Fibroblast of peridontal ligament (primary cell): ENCODE measurements at regions not wholly inside any gene's neighbourhood (a gene's known extent, or its start where the extent isn't known, plus 50 kb on each side); places are given as distances from the start of the nearest gene placed in this dataset.
A peak's percentile ranks its signal among the peaks of the same experiment; 100 is the strongest.
"Not testable (repeated sequence)": the region's sequence is repeated elsewhere in the genome, so short reads cannot be mapped to it uniquely, and the experiment has no call there.

ENCODE experiments used
- DNase-seq: peaks from one replicate; pipeline ENCODE4 v3.0.0-alpha.2; 2010; ENCODE audit errors: extremely low read depth

DNA sequence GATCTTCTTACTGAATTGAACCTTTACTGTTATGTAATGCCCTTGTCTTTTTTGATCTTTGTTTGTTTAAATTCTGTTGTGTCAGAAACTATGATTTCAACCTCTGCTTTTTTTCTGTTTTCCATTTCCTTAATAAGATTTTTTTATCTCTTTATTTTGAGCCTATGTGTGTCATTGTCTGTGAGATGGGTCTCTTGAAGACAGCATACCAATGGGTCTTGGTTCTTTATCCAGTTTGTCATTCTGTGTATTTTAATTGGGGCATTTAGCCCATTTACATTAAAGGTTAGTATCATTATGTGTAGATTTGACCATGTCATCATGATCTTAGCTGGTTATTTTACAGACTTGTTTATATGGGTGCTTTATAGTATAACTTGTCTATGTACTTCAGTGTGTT, 1803.3 kb downstream of the SLITRK5 start:
- DNase-seq, result no peak

- DNase-seq, result no peak
Observed at GRCh38 chr13:89486065-89486464, 1814.9 kb downstream of the SLITRK5 start.

DNA sequence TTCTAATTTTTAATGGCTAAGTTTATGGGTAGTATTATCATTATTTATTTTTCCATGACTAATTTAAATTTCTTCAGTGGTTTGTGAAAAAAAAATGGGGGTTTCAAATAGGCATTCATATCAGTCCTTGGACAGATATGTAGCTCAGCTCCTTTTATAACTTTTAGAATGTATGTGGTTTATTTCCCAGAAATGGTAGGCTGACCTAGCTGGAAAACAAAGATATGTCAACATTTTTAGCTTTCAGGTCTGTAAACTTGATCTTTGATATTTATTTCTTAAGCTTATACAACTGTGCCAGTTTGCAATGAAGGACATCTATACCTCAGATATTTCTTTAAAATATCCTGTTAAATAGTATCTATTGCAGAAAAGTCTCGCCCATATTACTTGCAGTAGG, 1815.5 kb downstream of the SLITRK5 start:
- DNase-seq, result no peak

GRCh38 chr13:89490661-89491060, 1819.5 kb downstream of the SLITRK5 start:
- DNase-seq, result peak; percentile 2

DNA sequence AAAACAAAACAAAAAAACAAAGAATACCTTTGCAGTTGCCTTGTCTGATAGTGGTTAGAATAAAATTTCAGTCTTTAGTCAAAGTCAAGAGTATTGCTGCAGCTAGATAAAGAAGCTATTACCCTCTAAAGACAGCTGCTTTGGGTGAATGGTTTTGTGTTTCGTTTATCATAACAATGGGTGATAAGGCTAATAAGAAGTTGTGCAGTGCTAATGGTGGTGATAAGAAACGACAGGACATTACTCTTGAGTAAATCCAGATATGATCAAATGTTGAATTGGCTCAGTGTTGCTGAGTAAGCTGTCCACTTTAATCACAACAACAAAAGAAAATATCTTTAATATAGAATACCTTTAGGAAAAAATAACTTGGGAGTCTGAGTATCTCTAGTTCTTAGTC, 1825.3 kb downstream of the SLITRK5 start:
- no peak for DNase-seq

DNA sequence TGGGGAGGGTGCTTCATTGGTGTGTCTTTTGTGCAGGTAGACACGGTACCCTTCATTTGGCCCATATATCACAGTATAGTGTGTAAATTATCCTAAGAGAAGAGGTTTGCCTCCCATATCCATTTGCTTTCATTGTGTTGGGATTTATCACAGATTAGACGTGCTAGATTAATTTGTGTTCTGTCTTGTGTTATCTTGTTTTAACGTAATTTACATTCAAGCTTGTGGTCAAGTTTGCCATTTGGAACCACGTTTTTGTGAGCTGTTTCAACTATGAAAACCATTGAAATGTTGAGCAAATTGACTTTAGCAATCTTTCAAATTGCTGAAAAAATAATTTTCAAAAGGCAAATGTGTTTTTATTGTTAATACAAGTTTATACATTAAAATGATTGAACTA, 1826.5 kb downstream of the SLITRK5 start:
- no peak for DNase-seq

GRCh38 chr13:89502286-89502685, 1831.1 kb downstream of the SLITRK5 start:
- no peak for DNase-seq

GRCh38 chr13:89514534-89515312, 1832.8 kb upstream of the MIR17HG start:
- peak; percentile 28 for DNase-seq

GRCh38 chr13:89515948-89516347, 1831.5 kb upstream of the MIR17HG start:
- no peak for DNase-seq

GRCh38 chr13:89518289-89519077, 1829.0 kb upstream of the MIR17HG start:
- no peak for DNase-seq

DNA sequence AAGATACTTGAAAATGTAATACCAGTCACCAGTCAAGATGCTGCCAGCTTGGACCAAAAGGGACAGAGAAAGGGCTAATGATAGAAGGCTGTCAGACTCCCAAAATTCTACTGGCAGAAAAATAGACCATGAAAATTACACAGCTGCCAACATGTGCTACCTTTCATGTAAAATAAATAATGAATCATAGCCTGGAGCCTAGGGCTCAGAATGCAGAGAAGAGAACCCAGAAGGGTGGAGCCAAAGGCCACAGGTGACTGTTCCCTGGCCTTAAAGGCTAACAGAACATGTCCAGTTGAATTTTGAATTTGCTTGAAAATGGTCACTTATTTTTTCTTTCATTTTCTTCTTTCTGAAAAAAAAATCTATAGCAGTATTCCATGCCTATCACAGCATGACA, 1827.0 kb upstream of the MIR17HG start:
- no peak for DNase-seq

DNA sequence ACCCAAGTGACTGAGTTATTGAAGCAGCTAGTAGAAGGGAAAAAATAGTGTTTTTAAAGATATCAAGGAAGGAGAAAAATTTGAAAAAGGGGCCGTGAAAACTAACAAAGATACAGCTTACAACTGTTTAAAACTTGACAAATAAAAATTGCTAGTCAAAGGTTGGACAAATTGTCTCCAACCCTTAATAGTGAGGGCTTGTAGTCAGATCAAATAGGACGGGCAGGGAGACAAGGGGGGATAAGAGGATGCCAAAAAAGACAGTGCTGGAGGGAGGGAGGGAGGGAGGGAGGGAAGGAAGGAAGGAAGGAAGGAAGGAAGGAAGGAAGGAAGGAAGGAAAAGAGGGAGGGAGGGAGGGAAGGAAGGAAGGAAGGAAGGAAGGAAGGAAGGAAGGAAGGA, 1825.8 kb upstream of the MIR17HG start:
- DNase-seq, result not testable (repeated sequence)

GRCh38 chr13:89541091-89542030, 1806.1 kb upstream of the MIR17HG start:
- DNase-seq, result no peak

- DNase-seq, result no peak
Observed at GRCh38 chr13:89550938-89551337, 1796.5 kb upstream of the MIR17HG start.

DNA sequence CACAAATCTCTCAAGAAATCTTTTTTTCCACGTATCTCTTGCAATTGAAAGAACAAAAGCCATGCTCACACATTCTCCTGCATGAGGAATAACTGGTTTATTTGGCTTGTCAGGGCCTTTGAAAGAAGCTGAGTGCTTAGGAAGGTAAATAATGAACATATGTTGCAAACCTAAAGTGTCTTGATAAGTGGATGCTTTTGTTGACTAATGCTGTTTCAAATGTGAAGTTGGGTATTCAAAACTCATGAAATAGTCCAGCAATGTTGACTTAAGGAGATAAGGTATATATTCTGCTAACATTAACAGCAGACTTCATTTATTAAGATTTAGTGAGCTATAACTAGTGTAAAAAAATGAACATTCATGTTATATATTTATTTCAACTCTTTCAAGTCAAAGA, 1792.7 kb upstream of the MIR17HG start:
- DNase-seq, result no peak

DNA sequence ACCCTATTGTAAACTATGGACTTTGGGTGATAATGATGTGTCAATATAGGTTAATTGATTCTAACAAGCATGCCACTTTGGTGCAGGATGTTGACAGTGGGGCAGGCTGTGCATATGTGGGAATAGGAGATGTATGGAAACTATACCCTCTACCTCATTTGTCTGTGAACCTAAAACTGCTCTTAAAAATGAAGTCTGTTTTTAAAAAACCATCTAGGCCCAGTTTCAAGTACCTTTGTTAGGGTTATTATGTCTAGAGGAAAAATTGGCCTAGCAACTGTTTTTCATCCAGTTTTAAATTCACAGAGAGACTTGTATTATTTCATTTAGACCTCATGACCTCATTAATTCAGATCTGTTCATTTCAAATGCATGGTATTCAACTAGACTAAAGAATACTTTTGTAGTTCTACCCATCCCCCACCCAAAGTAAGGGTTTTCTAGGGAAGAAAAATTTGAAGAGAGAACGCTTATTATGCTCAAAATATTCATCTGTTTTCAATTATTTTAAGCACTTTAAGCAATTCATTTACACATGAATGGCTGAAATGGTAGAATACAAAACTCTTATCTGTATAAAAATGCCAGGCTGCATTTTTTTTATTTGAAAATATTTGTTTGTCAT, 1781.9 kb upstream of the MIR17HG start:
- no peak for DNase-seq

DNA sequence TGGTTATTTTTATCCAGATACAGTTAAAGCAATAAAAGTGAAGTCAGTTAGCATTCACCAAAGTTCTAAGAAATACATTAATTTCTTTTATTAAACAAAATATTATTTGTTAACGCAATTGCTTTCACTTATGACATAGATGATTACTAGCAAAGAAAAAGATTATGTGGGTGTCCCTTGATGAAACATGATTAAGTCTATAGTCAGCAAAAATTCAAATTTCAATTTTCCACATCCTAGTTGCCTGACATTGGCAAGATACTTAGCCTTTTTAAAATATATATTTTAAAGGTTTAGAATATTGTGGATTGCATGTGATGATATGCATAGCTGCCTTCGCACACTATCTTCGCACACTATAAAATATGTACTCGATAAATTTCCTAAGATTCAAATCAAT, 1780.5 kb upstream of the MIR17HG start:
- no peak for DNase-seq

GRCh38 chr13:89568276-89568675, 1779.2 kb upstream of the MIR17HG start:
- DNase-seq, result peak; percentile 0

GRCh38 chr13:89568746-89569145, 1778.7 kb upstream of the MIR17HG start:
- no peak for DNase-seq

DNA sequence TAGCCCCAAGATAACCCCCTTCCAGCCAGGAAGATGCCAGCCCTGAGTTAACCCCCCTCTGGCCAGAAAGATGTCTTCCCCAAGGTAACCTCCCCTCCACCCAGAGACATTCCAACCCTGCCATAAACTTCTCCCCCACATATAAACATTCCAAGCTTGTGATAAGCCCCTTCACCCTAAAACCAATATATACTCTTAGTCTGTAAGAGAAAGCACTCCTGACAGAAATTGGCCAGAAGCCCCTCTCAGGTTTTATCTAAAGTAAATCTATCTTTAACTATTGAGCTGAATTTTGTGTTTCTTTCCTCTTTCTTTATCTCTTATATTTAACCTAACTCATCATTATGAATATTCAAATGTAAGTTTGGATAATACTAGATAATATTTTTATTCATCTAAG, 1775.8 kb upstream of the MIR17HG start:
- DNase-seq, result no peak

DNA sequence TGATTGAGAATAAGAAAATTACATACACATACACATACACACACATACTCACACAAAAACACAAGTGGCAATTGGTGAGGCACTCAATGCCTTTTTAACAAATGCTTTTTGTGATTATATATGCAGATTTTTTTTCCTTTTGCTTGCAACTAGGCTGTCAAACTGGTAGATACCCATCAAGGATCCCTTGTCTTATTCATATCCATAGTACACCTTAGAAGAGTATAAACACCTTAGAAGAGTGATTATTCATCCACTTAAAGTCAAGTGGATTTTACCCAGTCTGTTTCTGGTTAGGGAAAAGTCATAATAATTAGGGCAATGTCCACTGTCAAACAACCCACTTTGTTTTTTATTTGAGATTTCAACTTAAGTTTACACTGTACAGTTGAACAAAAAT, 1773.4 kb upstream of the MIR17HG start:
- DNase-seq, result no peak

DNA sequence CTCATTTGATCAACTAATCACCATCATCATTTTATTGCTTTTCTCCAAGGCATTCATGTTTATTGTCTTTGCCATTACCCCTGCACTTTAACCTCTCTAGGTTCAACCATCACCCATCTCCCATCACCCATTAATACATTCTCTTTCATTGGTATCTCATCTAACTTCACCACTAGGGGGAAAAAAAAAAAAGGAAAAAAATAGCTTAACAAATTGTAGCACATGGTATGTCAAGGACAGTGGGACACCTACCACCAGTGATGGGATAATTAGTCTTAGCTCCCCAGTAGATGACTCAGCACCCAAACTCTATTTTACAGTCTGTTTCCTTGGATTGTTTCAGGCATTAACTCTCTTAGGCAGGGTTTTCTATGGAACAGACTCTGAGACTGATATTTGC, 1770.2 kb upstream of the MIR17HG start:
- DNase-seq, result no peak
